ENCODE measurements at regions not wholly inside any gene's neighbourhood (a gene's known extent, or its start where the extent isn't known, plus 50 kb on each side); places are given as distances from the start of the nearest gene placed in this dataset.

DNA sequence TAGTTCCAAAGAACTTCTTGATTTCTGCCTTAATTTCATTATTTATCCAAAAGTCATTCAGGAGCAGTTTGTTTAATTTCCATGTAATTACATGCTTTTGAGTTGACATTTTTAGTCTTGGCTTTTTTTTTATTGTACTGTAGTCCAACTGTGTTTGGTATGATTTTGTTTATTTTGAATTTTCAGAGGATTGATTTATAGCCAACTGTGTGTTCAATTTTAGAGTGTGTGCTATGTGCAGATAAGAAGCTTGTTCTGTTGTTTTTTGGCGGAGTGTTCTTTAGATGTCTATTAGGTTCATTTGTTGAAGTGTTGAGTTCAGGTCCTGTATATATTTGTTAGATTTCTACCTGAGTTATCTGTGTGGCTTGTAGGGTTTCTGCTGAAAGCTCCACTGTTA lies 533.6 kb downstream of the TRAM1L1 start:
- Histone ChIP-seq H3K36me3 (ENCODE audit: control insufficient read depth, insufficient read depth, low read length) (no peaks in the 10 kb centered on the region), H3K9me3 (ENCODE audit: control insufficient read depth, insufficient read depth, low read depth, low read length) (no peaks in the 10 kb centered on the region), H3K27ac (ENCODE audit: low read length) (no peak overlapping the region), H3K4me3 (ENCODE audit: low read depth in 2 of 2, low read length in 2 of 2) (no peak overlapping the region), H3K4me1 (ENCODE audit: control insufficient read depth, insufficient read depth, low read length) (no peaks in the 10 kb centered on the region), H3K27me3 (ENCODE audit: control insufficient read depth, insufficient read depth, low read length) (no peaks in the 10 kb centered on the region)
- no peak for DNase-seq (ENCODE audit: low read depth, low spot score)
- ATAC-seq, result no peak
- CTCF ChIA-PET, result no interaction called here
- in situ Hi-C loops (cut with HindIII; ENCODE audit: low pct_unique_long_range_greater_than_20kb, low sequenced_read_pairs), result no loop called here
- POLR2A ChIA-PET, result no interaction called here
- intact Hi-C loops (cut with micrococcal nuclease; ENCODE audit: unreplicated experiment), result no loop called here
- BruUV-seq (replicated peaks), result no TSS peak
- no peak for TF ChIP-seq CTCF (IDR thresholded peaks at IDR 0.05)

GRCh38 chr4:116547632-116548031 lies 537.7 kb downstream of the TRAM1L1 start:
- POLR2A ChIA-PET, result no interaction called here
- CTCF ChIA-PET, result no interaction called here

DNA sequence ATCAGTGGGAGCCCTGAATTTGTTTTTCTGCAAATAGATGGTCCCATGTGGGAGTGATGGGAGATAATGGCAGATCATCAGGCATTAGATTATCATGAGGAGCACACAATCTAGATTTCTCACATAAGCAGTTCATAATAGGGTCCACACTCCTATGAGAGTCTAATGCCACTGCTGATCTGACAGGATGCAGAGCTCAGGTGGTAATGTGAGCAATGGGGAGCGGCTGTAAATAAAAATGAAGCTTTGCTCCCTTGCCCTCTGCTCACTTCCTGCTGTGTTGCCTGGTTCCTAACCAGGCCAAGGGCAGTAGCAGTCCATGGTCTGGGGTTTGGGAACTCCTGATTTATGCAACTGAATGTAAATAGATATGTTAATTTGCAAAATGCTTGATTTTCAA lies 538.6 kb downstream of the TRAM1L1 start:
- ATAC-seq, result no peak
- Histone ChIP-seq H3K36me3 (ENCODE audit: control insufficient read depth, insufficient read depth, low read length) (no peaks in the 10 kb centered on the region), H3K4me3 (ENCODE audit: low read depth in 2 of 2, low read length in 2 of 2) (no peak overlapping the region), H3K27me3 (ENCODE audit: control insufficient read depth, insufficient read depth, low read length) (no peaks in the 10 kb centered on the region), H3K9me3 (ENCODE audit: control insufficient read depth, insufficient read depth, low read depth, low read length) (no peaks in the 10 kb centered on the region), H3K4me1 (ENCODE audit: control insufficient read depth, insufficient read depth, low read length) (no peaks in the 10 kb centered on the region), H3K27ac (ENCODE audit: low read length) (no peak overlapping the region)
- no peak for DNase-seq (ENCODE audit: low read depth, low spot score)
- ChIA-PET CTCF (no interaction called here), POLR2A (no interaction called here)
- in situ Hi-C loops (cut with HindIII; ENCODE audit: low pct_unique_long_range_greater_than_20kb, low sequenced_read_pairs) (no loop called here), intact Hi-C loops (cut with micrococcal nuclease; ENCODE audit: unreplicated experiment) (no loop called here)
- BruUV-seq (replicated peaks), result no TSS peak
- TF ChIP-seq SIN3A (IDR thresholded peaks at IDR 0.05; ENCODE audit: borderline replicate concordance, insufficient read depth, low read depth, low read length) (no peak), TCF7L2 (IDR thresholded peaks at IDR 0.05; ENCODE audit: low read depth, low read length) (no peak), POLR2AphosphoS5 (IDR thresholded peaks at IDR 0.05; ENCODE audit: low read depth, low read length) (no peak), CTCF (IDR thresholded peaks at IDR 0.05) (no peak)
- TF ChIP-seq, protein P1, sequence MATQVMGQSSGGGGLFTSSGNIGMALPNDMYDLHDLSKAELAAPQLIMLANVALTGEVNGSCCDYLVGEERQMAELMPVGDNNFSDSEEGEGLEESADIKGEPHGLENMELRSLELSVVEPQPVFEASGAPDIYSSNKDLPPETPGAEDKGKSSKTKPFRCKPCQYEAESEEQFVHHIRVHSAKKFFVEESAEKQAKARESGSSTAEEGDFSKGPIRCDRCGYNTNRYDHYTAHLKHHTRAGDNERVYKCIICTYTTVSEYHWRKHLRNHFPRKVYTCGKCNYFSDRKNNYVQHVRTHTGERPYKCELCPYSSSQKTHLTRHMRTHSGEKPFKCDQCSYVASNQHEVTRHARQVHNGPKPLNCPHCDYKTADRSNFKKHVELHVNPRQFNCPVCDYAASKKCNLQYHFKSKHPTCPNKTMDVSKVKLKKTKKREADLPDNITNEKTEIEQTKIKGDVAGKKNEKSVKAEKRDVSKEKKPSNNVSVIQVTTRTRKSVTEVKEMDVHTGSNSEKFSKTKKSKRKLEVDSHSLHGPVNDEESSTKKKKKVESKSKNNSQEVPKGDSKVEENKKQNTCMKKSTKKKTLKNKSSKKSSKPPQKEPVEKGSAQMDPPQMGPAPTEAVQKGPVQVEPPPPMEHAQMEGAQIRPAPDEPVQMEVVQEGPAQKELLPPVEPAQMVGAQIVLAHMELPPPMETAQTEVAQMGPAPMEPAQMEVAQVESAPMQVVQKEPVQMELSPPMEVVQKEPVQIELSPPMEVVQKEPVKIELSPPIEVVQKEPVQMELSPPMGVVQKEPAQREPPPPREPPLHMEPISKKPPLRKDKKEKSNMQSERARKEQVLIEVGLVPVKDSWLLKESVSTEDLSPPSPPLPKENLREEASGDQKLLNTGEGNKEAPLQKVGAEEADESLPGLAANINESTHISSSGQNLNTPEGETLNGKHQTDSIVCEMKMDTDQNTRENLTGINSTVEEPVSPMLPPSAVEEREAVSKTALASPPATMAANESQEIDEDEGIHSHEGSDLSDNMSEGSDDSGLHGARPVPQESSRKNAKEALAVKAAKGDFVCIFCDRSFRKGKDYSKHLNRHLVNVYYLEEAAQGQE (IDR thresholded peaks at IDR 0.05; ENCODE audit: insufficient read depth in 1 of 2, low read depth in 2 of 2, low read length in 1 of 2), result no peak

More at GRCh38 chr4:116547632-116548031, 537.7 kb downstream of the TRAM1L1 start:
- TF ChIP-seq, protein P1 (IDR thresholded peaks at IDR 0.05; ENCODE audit: insufficient read depth in 1 of 2, low read depth in 2 of 2, low read length in 1 of 2), result no peak
- TF ChIP-seq SIN3A (IDR thresholded peaks at IDR 0.05; ENCODE audit: borderline replicate concordance, insufficient read depth, low read depth, low read length), result no peak
- TF ChIP-seq POLR2AphosphoS5 (IDR thresholded peaks at IDR 0.05; ENCODE audit: low read depth, low read length), result no peak
- H3K9me3 ChIP-seq (ENCODE audit: control insufficient read depth, insufficient read depth, low read depth, low read length), result no peaks in the 10 kb centered on the region
- ATAC-seq (no peak), DNase-seq (ENCODE audit: low read depth, low spot score) (no peak)
- no peaks in the 10 kb centered on the region for H3K27me3 ChIP-seq (ENCODE audit: control insufficient read depth, insufficient read depth, low read length)
- H3K4me3 ChIP-seq (ENCODE audit: low read depth in 2 of 2, low read length in 2 of 2), result no peak overlapping the region
- no peaks in the 10 kb centered on the region for H3K36me3 ChIP-seq (ENCODE audit: control insufficient read depth, insufficient read depth, low read length)
- no peak overlapping the region for H3K27ac ChIP-seq (ENCODE audit: low read length)
- intact Hi-C loops (cut with micrococcal nuclease; ENCODE audit: unreplicated experiment) (no loop called here), in situ Hi-C loops (cut with HindIII; ENCODE audit: low pct_unique_long_range_greater_than_20kb, low sequenced_read_pairs) (no loop called here)
- BruUV-seq (replicated peaks), result no TSS peak
- no peaks in the 10 kb centered on the region for H3K4me1 ChIP-seq (ENCODE audit: control insufficient read depth, insufficient read depth, low read length)
